Mesenchymal stem cell (in vitro differentiated cells and primary cell): ENCODE measurements at regions not wholly inside any gene's neighbourhood (a gene's known extent, or its start where the extent isn't known, plus 50 kb on each side); places are given as distances from the start of the nearest gene placed in this dataset.
"Not testable (repeated sequence)": the region's sequence is repeated elsewhere in the genome, so short reads cannot be mapped to it uniquely, and the experiment has no call there.

Experiments used
- DNase-seq: peaks from one replicate; pipeline ENCODE4 v3.0.0-alpha.2; 2013
- H2AFZ ChIP-seq: one replicate; pipeline ENCODE4 v1.6.1; 2013; ENCODE audit warnings: low read depth, mild to moderate bottlenecking, control low read depth, inconsistent platforms, low read length, moderate library complexity
- H2AK5ac ChIP-seq: 2 replicates; pipeline ENCODE4 v1.6.1; 2013; ENCODE audit warnings: low read length, moderate library complexity, mild to moderate bottlenecking, inconsistent platforms; ENCODE audit not compliant: severe bottlenecking
- H2BK120ac ChIP-seq: one replicate; pipeline ENCODE4 v1.6.1; 2013; ENCODE audit warnings: low read depth, mild to moderate bottlenecking, inconsistent platforms, low read length, moderate library complexity
- H2BK12ac ChIP-seq, 2 experiments: one replicate each; pipeline ENCODE4 v1.6.1; 2013; ENCODE audit warnings: inconsistent platforms in 2 of 2, low read length in 2 of 2, mild to moderate bottlenecking in 2 of 2, moderate library complexity in 2 of 2, control low read depth in 1 of 2
- H2BK15ac ChIP-seq: one replicate; pipeline ENCODE4 v1.6.1; 2013; ENCODE audit warnings: mild to moderate bottlenecking, low read depth, inconsistent platforms; ENCODE audit not compliant: poor library complexity, severe bottlenecking
- H2BK5ac ChIP-seq: 2 replicates; pipeline ENCODE4 v1.6.1; 2013; ENCODE audit warnings: low read depth, mild to moderate bottlenecking, low read length, control low read depth, inconsistent platforms; ENCODE audit not compliant: poor library complexity, severe bottlenecking
- H3K14ac ChIP-seq, 2 experiments: one replicate each; pipeline ENCODE4 v1.6.1; 2013; ENCODE audit warnings: inconsistent platforms in 2 of 2, low read length in 2 of 2, control low read depth in 1 of 2, mild to moderate bottlenecking in 1 of 2, moderate library complexity in 1 of 2
- H3K18ac ChIP-seq, 2 experiments: one replicate each; pipeline ENCODE4 v1.6.1; 2013; ENCODE audit warnings: inconsistent platforms in 2 of 2, low read length in 2 of 2, control low read depth in 1 of 2, low read depth in 1 of 2, mild to moderate bottlenecking in 1 of 2
- H3K23ac ChIP-seq, 2 experiments: one replicate each; pipeline ENCODE4 v1.6.1; 2013; ENCODE audit warnings: inconsistent platforms in 2 of 2, low read length in 2 of 2, mild to moderate bottlenecking in 2 of 2, moderate library complexity in 2 of 2, control low read depth in 1 of 2
- H3K27ac ChIP-seq: 2 replicates; pipeline ENCODE4 v1.5.1; 2013; ENCODE audit warnings: mild to moderate bottlenecking, moderate library complexity, low read length, control low read depth, inconsistent platforms; ENCODE audit not compliant: poor library complexity, severe bottlenecking
- H3K27me3 ChIP-seq, 2 experiments: 2 replicates each; pipeline versions ENCODE4 v1.6.1 to v1.7.0; 2013; ENCODE audit warnings: low read length in 2 of 2, mild to moderate bottlenecking in 2 of 2, moderate library complexity in 2 of 2, control low read depth in 1 of 2, inconsistent platforms in 1 of 2; ENCODE audit not compliant: control insufficient read depth in 1 of 2, insufficient read depth in 1 of 2
- H3K36me3 ChIP-seq, 2 experiments: 2 replicates each; pipeline versions ENCODE4 v1.6.1 to v1.7.0; 2013; ENCODE audit warnings: low read length in 2 of 2, control low read depth in 1 of 2, inconsistent platforms in 1 of 2, low read depth in 1 of 2, mild to moderate bottlenecking in 1 of 2; ENCODE audit not compliant: insufficient read depth in 2 of 2, control insufficient read depth in 1 of 2
- H3K4ac ChIP-seq, 2 experiments: one replicate each; pipeline ENCODE4 v1.6.1; 2013; ENCODE audit warnings: inconsistent platforms in 2 of 2, low read length in 2 of 2, mild to moderate bottlenecking in 2 of 2, moderate library complexity in 2 of 2, control low read depth in 1 of 2, low read depth in 1 of 2
- H3K4me1 ChIP-seq: 2 replicates; pipeline ENCODE4 v1.6.1; 2013; ENCODE audit warnings: low read depth, low read length, control low read depth; ENCODE audit not compliant: control insufficient read depth, insufficient read depth
- H3K4me2 ChIP-seq: 2 replicates; pipeline ENCODE4 v1.6.1; 2013; ENCODE audit warnings: low read length, mild to moderate bottlenecking, inconsistent platforms; ENCODE audit not compliant: poor library complexity, severe bottlenecking
- H3K4me3 ChIP-seq, 2 experiments: 2 replicates each; pipeline versions ENCODE4 v1.5.1 to v1.7.0; 2013; ENCODE audit warnings: low read length in 2 of 2, mild to moderate bottlenecking in 2 of 2, control low read depth in 1 of 2, low read depth in 1 of 2; ENCODE audit not compliant: insufficient read depth in 1 of 2
- H3K79me1 ChIP-seq: replicated peaks from 2 replicates; pipeline ENCODE4 v1.6.1; 2013; ENCODE audit warnings: mild to moderate bottlenecking, control low read depth, low read length, inconsistent platforms; ENCODE audit not compliant: poor library complexity, severe bottlenecking
- H3K9ac ChIP-seq: 2 replicates; pipeline ENCODE4 v1.7.0; 2013; ENCODE audit warnings: mild to moderate bottlenecking, low read length, moderate library complexity
- H3K9me3 ChIP-seq: 2 replicates; pipeline ENCODE4 v1.7.0; 2013; ENCODE audit warnings: mild to moderate bottlenecking, low read length; ENCODE audit not compliant: control insufficient read depth
- H4K8ac ChIP-seq: one replicate; pipeline ENCODE4 v1.6.1; 2013; ENCODE audit warnings: inconsistent platforms, mild to moderate bottlenecking, low read length, moderate library complexity
- H4K91ac ChIP-seq: one replicate; pipeline ENCODE4 v1.6.1; 2013; ENCODE audit warnings: mild to moderate bottlenecking, low read length, inconsistent platforms
- WGBS: methylation state at CpG from one replicate; pipeline ENCODE4 v1.1.7; 2013; ENCODE audit warnings: mixed read lengths; 5-methylcytosine and 5-hydroxymethylcytosine counted together

DNA sequence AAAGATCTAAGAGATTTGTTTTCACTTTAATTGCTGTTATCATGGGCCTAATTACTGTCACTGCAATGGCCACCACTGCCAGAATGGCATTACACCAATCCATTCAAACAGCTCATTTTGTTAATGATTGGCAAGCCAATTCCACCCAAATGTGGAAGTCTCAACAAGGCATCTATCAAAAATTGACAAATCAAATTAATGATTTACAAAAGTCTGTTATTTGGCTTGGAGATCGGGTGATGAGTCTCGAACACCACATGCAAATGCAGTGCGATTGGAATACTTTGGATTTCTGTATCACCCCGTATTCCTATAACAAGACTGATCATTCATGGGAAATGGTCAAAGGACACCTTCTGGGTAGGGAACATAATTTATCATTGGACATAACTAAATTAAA, 568.7 kb upstream of the PTGER4 start:
- not testable (repeated sequence) for H3K79me1 ChIP-seq, H3K36me3 ChIP-seq, H3K4ac ChIP-seq, H4K8ac ChIP-seq, H3K23ac ChIP-seq, H3K27me3 ChIP-seq, H3K4me3 ChIP-seq, H2BK5ac ChIP-seq, H3K9me3 ChIP-seq, DNase-seq, H3K4me1 ChIP-seq, H3K14ac ChIP-seq, H4K91ac ChIP-seq, H2AK5ac ChIP-seq, H3K9ac ChIP-seq, H2BK120ac ChIP-seq, H2BK15ac ChIP-seq, H2AFZ ChIP-seq, H3K27ac ChIP-seq, H3K18ac ChIP-seq, H2BK12ac ChIP-seq, H3K4me2 ChIP-seq
- 93% methylated on average over 3 of the region's 4 CpGs for WGBS

GRCh38 chr5:40108764-40109390, 570.8 kb upstream of the PTGER4 start:
- not testable (repeated sequence) for H3K27ac ChIP-seq, H3K79me1 ChIP-seq, H3K18ac ChIP-seq, H3K4ac ChIP-seq, H4K91ac ChIP-seq, H3K14ac ChIP-seq, H3K27me3 ChIP-seq, H2BK120ac ChIP-seq, H2AFZ ChIP-seq, H3K36me3 ChIP-seq, H2BK12ac ChIP-seq, H3K4me2 ChIP-seq, H3K9ac ChIP-seq, H3K9me3 ChIP-seq, H3K4me1 ChIP-seq, H2AK5ac ChIP-seq, H3K23ac ChIP-seq, H3K4me3 ChIP-seq, H2BK15ac ChIP-seq, H4K8ac ChIP-seq, H2BK5ac ChIP-seq
- peak; percentile 5 for DNase-seq
- WGBS: 85% methylated on average over 3 of the region's 3 CpGs

DNA sequence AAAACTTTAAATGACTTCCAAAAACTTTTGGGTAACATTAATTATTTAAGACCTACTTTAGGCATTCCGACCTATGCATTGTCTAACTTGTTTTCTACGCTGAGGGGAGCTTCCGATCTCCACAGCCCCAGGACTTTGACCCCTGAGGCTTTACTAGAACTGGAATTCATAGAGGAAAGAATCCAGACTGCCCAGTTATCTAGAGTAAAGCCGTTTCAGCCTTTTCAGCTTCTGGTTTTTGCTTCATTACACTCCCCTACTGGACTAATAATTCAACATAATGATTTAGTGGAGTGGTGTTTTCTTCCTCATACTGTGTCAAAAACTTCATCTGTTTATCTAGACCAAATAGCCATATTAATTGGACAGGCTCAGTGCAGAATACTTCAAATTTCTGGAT, 571.9 kb upstream of the PTGER4 start:
- not testable (repeated sequence) for H3K4me3 ChIP-seq, H3K9me3 ChIP-seq, H2BK120ac ChIP-seq, H3K14ac ChIP-seq, H3K27ac ChIP-seq, H3K4ac ChIP-seq, H3K27me3 ChIP-seq, H3K79me1 ChIP-seq, H2AK5ac ChIP-seq, DNase-seq, H3K18ac ChIP-seq, H3K23ac ChIP-seq, H2AFZ ChIP-seq, H2BK15ac ChIP-seq, H3K9ac ChIP-seq, H3K4me2 ChIP-seq, H4K8ac ChIP-seq, H2BK12ac ChIP-seq, H4K91ac ChIP-seq, H2BK5ac ChIP-seq, H3K4me1 ChIP-seq, H3K36me3 ChIP-seq
- whole genome bisulfite sequencing: 61% methylated on average over 3 of the region's 4 CpGs

GRCh38 chr5:40106847-40107246, 572.9 kb upstream of the PTGER4 start:
- H3K36me3 ChIP-seq: no peaks in the 10 kb centered on the region
- H3K27ac ChIP-seq: no peak overlapping the region
- 90% methylated on average over 2 of the region's 2 CpGs for WGBS
- no peak overlapping the region for H3K18ac ChIP-seq
- H3K9ac ChIP-seq: no peak overlapping the region
- no peak overlapping the region for H2BK12ac ChIP-seq
- no peak overlapping the region for H4K8ac ChIP-seq
- no peak overlapping the region for H2BK15ac ChIP-seq
- no peak overlapping the region for H4K91ac ChIP-seq
- no peak overlapping the region for H3K4me3 ChIP-seq
- H3K23ac ChIP-seq: no peak overlapping the region
- no peak for DNase-seq
- no peak overlapping the region for H3K14ac ChIP-seq
- no peak overlapping the region for H2AK5ac ChIP-seq
- H3K4ac ChIP-seq: no peak overlapping the region
- peaks cover 7% of the 10 kb centered on the region for H3K9me3 ChIP-seq
- H3K4me1 ChIP-seq: no peaks in the 10 kb centered on the region
- H2BK120ac ChIP-seq: no peak overlapping the region
- H2BK5ac ChIP-seq: no peak overlapping the region
- no peak overlapping the region for H3K4me2 ChIP-seq
- H2AFZ ChIP-seq: no peak overlapping the region
- no peaks in the 10 kb centered on the region for H3K79me1 ChIP-seq
- no peaks in the 10 kb centered on the region for H3K27me3 ChIP-seq
